Activated CD4-positive, alpha-beta T cell treated with anti-CD3 and anti-CD28 coated beads, Interleukin-10, Interleukin-2, amounts not matched to agents 100 ng/mL and 50 ng/mL, durations not matched to agents 16 hours and 8 hours (primary cell): ENCODE measurements at regions not wholly inside any gene's neighbourhood (a gene's known extent, or its start where the extent isn't known, plus 50 kb on each side); places are given as distances from the start of the nearest gene placed in this dataset.
"Not testable (repeated sequence)": the region's sequence is repeated elsewhere in the genome, so short reads cannot be mapped to it uniquely, and the experiment has no call there.

Experiments
- DNase-seq: peaks from one replicate; pipeline ENCODE4 v3.0.0-alpha.2; 2020

GRCh38 chr2:7557376-7557775 is 640.2 kb downstream of the RNF144A start:
- no peak for DNase-seq

- no peak for DNase-seq
Observed at GRCh38 chr2:7559791-7560190, 642.6 kb downstream of the RNF144A start.

GRCh38 chr2:7566382-7566881 is 649.2 kb downstream of the RNF144A start:
- no peak for DNase-seq

- DNase-seq, result not testable (repeated sequence)
Observed at GRCh38 chr2:7567116-7567515, 649.9 kb downstream of the RNF144A start.

GRCh38 chr2:7567646-7568045 is 650.4 kb downstream of the RNF144A start:
- peak; percentile 65 for DNase-seq

GRCh38 chr2:7570247-7570646 is 653.0 kb downstream of the RNF144A start:
- no peak for DNase-seq

GRCh38 chr2:7571701-7572100 is 654.5 kb downstream of the RNF144A start:
- no peak for DNase-seq

GRCh38 chr2:7572450-7572849 is 655.2 kb downstream of the RNF144A start:
- peak; percentile 49 for DNase-seq

- DNase-seq, result no peak
Observed at GRCh38 chr2:7573166-7573825, 656.1 kb downstream of the RNF144A start.

- no peak for DNase-seq
Observed at GRCh38 chr2:7574385-7574784, 657.2 kb downstream of the RNF144A start.

- DNase-seq, result no peak
Observed at GRCh38 chr2:7577769-7578168, 660.6 kb downstream of the RNF144A start.

- no peak for DNase-seq
Observed at GRCh38 chr2:7584017-7584416, 666.8 kb downstream of the RNF144A start.

- DNase-seq, result no peak
Observed at GRCh38 chr2:7586898-7587297, 669.7 kb downstream of the RNF144A start.

- peak; percentile 44 for DNase-seq
Observed at GRCh38 chr2:7588295-7588694, 671.1 kb downstream of the RNF144A start.

- no peak for DNase-seq
Observed at GRCh38 chr2:7592618-7593140, 675.5 kb downstream of the RNF144A start.

GRCh38 chr2:7593360-7593759 is 676.1 kb downstream of the RNF144A start:
- no peak for DNase-seq

GRCh38 chr2:7594211-7594610 is 677.0 kb downstream of the RNF144A start:
- no peak for DNase-seq

GRCh38 chr2:7595206-7595605 is 678.0 kb downstream of the RNF144A start:
- no peak for DNase-seq

- no peak for DNase-seq
Observed at GRCh38 chr2:7598402-7598801, 681.2 kb downstream of the RNF144A start.

GRCh38 chr2:7599462-7600258 is 682.4 kb downstream of the RNF144A start:
- no peak for DNase-seq

- DNase-seq, result no peak
Observed at GRCh38 chr2:7601990-7602389, 684.8 kb downstream of the RNF144A start.

- no peak for DNase-seq
Observed at GRCh38 chr2:7604456-7604855, 687.2 kb downstream of the RNF144A start.

GRCh38 chr2:7607441-7608173 is 690.4 kb downstream of the RNF144A start:
- no peak for DNase-seq
